HG02884 (cell line): ENCODE measurements at regions not wholly inside any gene's neighbourhood (a gene's known extent, or its start where the extent isn't known, plus 50 kb on each side); places are given as distances from the start of the nearest gene placed in this dataset.
"Not testable (repeated sequence)": the region's sequence is repeated elsewhere in the genome, so short reads cannot be mapped to it uniquely, and the experiment has no call there.

Experiments used
- ATAC-seq: cut with Tn5 transposase; IDR thresholded peaks from one replicate; pipeline ENCODE4 v1.9.1; 2021; ENCODE audit warnings: mild to moderate bottlenecking, moderate library complexity; ENCODE audit not compliant: unreplicated experiment

DNA sequence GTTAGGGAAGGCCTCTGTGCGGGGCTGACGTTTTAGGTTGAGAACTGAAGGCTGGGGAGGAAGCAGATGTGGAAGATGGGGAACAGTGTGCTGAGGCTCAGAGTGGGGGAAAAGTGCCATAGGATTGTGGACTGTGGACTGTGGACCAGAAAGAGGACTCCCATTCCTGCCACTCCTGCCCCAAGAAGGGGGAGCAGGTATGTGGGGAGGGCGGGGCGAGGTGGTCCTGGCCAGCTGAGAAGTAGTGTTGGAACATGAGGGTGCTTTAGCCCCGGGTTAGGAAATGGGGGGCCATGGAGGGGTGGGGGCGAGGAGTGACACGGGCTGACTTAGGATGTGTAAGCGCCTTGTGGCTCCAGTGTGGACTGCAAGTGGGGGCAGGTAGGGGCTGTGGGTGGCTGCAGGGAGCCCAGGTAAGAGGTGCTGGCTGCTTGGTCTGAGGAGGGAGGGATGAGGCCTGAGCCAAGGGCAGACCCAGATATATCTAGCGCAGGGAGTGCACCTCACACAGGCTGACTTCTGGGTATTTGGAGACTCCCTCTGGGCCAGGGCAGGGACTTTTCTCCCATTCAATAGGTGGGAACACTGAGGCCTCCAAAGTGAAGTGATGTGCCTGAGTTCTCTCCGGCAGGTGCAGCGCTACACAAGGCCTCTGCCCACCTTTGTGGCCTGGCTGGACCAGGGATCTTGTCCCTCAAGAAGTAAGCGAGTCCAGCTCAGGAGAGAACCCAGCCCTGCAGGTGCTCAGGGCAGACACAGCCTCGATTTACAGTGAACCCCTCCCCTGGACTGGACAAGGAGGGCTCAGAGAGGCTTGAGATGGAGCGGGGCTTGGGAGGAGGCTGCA lies 76.6 kb upstream of the TOX2 start:
- ATAC-seq = no peak

GRCh38 chr20:43836790-43837189 lies 77.9 kb upstream of the TOX2 start:
- ATAC-seq = no peak

- ATAC-seq = no peak
Observed at GRCh38 chr20:43835944-43836508, 78.6 kb upstream of the TOX2 start.

DNA sequence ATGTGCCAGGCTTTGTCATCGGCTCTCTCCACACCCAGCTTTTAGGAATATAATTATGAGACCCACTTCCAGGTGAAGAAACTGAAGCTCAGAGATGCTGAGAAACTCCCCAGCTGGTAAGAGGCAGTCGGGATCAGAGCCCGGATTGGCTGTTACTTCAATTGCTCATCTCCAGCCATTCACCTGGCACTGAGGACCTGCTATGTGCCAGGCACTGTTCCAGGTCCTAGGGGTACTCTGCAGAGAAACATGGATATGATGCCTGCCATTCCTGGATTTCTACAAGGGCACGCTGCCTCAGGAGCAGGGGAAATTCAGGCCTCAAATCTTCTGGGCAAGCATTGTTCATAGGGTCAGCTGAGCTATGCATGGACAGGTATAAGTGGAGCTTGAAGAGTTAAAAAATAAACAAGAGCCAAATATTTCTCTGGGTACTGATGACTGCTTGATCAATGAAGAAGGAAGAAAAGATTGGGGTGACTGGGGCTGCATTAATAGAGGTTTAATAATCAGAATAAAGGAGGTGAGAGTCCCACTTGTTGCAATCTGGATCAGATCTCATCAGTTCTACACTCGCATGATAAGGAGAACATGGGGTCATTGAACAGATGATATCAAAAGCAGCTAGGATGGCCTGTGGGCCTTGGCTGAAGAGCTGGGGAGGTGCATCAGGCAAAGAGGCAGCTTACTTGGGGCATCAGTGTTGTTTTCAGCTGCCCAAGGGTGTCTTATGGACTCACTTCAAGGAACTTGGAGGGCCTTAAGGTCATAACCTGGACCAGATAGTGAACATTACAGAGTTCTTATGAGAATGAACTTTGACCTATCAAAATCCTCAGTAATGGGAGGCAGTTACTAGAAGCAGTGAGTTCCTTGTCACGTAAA lies 80.9 kb upstream of the TOX2 start:
- ATAC-seq = no peak

GRCh38 chr20:43832961-43833360 lies 81.7 kb upstream of the TOX2 start:
- no peak for ATAC-seq

DNA sequence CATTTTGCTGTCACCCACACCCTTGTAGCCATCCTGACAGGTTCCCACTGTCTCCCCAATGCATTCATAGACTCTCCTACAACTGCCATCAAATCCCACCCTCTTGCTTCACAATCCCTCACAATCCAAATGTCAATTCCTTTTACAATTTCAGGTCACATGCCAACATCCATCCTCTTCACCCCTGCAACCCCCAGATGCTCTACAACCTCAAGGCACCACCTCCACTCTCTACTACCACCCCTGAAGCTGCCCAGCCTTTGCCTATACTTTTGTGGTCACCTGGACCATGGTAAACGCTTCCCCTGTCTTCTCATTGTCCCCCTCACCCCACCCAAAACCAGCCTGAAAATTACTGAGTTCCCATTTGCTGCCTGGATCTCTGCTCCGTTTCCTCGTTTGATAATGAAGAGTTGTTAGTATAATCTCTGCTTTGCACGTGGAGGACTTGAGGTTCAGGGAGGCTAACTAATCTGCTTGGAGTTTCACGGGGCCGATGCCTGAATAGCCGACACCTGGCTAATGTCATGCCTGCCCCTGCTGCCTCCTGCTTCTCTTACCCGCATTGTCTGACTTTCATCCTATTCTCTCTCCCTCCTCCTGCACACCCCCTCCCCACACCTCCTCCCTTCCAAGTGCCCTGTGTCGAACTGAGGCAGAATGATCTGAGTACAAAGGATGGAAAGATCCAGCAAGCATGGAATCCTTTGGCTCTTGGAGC lies 82.4 kb upstream of the TOX2 start:
- ATAC-seq = no peak

- no peak for ATAC-seq
Observed at GRCh38 chr20:43831481-43832065, 83.1 kb upstream of the TOX2 start.

DNA sequence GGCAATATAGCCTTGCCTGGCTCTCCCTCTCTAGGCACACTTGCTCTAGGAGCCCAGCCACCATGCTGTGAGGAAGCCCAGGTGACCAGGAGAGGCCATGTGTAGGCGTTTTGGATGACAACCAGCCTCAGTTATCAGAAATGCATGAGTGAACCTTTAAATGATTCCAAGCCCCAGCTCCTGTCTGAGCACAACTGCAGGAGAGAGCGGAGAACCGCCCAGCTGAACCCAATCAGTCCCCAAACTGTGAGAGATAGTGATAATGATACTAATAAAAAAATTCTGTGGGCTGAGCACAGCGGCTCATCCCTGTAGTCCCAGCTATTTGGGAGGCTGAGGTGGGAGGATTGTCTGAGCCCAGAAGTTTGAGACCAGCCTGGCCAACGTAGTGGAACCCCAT lies 83.8 kb upstream of the TOX2 start:
- no peak for ATAC-seq

- ATAC-seq = no peak
Observed at GRCh38 chr20:43829951-43830690, 84.5 kb upstream of the TOX2 start.

- no peak for ATAC-seq
Observed at GRCh38 chr20:43827940-43828562, 86.6 kb upstream of the TOX2 start.

DNA sequence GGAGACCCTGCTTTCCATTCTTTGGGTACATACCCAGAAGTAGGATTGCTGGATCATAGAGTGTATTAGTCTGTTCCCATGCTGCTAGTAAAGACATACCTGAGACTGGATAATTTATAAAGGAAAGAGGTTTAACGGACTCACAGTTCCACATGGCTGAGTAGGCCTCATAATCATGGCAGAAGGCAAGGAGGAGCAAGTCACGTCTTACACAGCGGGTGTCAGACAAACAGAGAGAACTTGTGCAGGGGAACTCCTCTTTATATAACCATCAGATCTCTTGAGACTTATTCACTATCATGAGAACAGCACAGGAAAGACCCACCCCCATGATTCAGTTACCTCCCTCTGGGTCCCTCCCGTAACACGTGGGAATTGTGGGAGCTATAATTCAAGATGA lies 87.7 kb upstream of the TOX2 start:
- not testable (repeated sequence) for ATAC-seq

GRCh38 chr20:43825581-43825980 lies 89.1 kb upstream of the TOX2 start:
- ATAC-seq = no peak

DNA sequence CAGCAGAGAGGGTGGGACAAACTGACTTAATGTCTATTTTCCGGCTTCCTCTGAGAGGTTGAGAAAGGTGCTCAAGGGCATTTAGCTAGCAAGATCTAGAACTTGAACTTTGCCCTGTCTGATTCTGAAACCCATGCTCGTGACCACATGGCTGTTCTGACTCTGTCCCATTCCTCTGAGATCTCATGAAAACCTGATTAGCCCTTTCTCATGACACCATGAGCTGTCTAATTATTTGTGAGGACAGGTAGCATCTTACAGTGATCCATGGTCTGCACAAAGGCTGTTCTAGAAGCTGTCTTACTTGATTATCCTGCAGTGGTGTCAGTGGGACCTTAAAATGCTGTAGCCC lies 89.6 kb upstream of the TOX2 start:
- no peak for ATAC-seq

DNA sequence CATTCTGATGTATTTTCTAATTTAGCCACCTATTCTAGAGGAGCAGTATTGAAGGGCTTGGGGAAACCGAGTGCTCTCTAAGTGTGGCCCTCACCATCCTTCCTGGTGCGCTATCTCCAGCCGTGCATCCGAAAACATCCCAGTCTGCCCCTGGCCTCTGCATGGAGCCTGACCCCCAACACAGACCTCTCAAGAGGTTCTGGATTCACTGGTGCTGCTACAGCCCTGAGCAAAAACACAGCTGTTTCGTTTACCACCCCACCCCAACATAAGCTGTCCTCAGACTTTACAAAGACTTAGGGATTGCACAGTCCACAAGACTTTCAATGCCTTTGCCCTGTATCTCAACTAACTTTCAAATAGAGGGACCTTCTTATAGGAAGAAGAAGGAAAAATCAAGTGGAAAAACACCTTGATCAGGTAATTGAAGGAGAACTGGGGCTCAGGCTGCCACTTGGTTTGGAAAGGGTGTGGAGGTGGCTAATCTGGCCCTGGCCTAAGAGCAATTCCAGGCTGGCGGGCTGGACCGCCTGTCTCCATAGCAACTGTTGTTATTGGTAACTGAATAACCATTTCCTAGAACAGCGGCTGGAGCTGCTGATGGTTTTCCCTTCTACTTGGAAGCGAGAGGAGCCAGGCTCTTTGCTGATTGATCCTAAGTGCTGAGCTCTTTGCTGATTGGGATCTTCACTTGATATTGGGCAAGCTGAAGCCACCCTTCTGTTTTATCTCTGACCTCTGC lies 90.2 kb upstream of the TOX2 start:
- ATAC-seq = no peak

DNA sequence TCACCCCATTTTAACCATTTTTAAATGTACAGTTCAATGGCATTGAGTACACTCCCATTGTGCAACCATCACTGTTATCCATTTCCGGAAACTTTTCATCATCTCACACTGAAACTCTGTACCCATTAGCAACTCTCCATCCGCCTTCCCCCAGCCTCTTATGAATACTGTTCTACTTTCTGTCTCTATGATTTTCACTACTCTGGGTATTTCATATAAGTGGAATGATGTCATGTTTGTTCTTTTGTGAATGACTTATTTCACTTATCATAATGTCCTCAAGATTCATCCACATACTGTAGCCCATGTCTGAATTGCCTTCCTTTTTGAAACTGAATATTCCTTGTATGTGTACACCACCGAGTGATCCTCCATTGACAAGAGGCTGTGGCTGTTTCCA lies 92.9 kb upstream of the TOX2 start:
- ATAC-seq = no peak

DNA sequence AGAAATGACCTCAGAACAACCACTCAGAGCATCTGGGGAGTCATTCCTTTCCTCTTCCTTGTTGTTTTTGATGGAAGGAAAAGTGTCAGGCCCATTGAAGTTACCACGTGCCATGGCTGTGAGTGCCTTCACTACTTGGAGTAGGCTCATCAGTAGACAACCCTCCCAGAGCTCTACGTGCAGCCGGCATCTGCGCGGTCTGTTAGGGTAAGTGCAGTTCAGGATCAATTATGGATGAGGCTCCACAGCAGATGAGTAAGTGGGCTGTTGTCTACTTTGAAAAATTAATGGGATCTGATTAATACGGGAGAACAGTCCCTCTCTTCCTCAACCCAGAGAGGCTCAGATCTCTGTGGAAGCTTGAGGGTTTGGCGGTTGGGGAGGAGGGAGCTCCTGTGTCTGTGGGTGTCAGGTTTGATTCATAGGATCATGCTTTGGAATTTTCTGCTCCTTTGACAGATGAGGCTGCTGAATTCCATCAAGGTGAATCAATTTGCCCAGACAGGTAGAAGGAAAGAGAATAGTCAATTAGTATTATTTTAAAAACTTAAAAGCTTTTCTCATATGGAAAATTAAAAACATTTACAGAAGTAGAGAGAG lies 93.8 kb upstream of the TOX2 start:
- ATAC-seq = no peak

DNA sequence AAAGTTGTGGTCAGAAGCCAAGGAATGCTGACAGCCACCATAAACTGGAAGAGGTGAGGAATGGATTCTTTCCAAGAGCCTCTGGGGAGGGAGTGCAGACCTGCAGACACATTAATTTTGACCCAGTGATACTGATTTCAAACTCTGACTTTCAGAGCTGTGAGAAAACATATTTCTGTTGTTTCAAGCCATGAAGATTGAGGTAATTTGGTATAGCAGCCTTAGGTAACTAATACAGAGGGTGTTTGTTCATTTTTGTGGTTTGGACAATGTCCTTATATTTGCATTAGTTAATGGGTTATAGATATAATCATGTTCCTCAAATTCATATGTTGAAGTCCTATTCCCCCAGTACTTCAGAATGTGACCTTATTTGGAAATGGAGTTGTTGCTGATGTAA lies 85.4 kb upstream of the GTSF1L start:
- no peak for ATAC-seq

- no peak for ATAC-seq
Observed at GRCh38 chr20:43809206-43809819, 82.5 kb upstream of the GTSF1L start.
